AG09319 (cell line): ENCODE measurements at regions not wholly inside any gene's neighbourhood (a gene's known extent, or its start where the extent isn't known, plus 50 kb on each side); places are given as distances from the start of the nearest gene placed in this dataset.

Experiments
- DNase-seq: peaks from one replicate; pipeline ENCODE4 v3.0.0-alpha.2; 2010; ENCODE audit warnings: low read depth; ENCODE audit errors: extremely low read depth
- CTCF ChIP-seq: IDR thresholded peaks from 2 replicates; pipeline ENCODE4 v1.5.1; 2011; ENCODE audit warnings: low read depth, mild to moderate bottlenecking, inconsistent platforms, low read length, moderate library complexity

GRCh38 chr6:66489269-66489987 is 782.4 kb upstream of the EYS start:
- TF ChIP-seq CTCF = no peak

GRCh38 chr6:66481216-66481615 is 774.2 kb upstream of the EYS start:
- TF ChIP-seq CTCF = no peak
- no peak for DNase-seq

More at GRCh38 chr6:66489269-66489987, 782.4 kb upstream of the EYS start:
- no peak for DNase-seq

GRCh38 chr6:66478705-66479104 is 771.7 kb upstream of the EYS start:
- no peak for TF ChIP-seq CTCF
- no peak for DNase-seq

GRCh38 chr6:66435321-66435720 is 728.3 kb upstream of the EYS start:
- no peak for DNase-seq
- no peak for TF ChIP-seq CTCF

GRCh38 chr6:66429210-66429609 is 722.2 kb upstream of the EYS start:
- no peak for TF ChIP-seq CTCF
- DNase-seq = no peak

- no peak for TF ChIP-seq CTCF
- DNase-seq = no peak
Measured at GRCh38 chr6:66423047-66423446, 716.0 kb upstream of the EYS start.

GRCh38 chr6:66421570-66421969 is 714.5 kb upstream of the EYS start:
- no peak for TF ChIP-seq CTCF
- DNase-seq = no peak
